Stimulated activated CD4-positive, alpha-beta T cell treated with anti-CD3 and anti-CD28 coated beads, Interleukin-15, amount 100 ng/mL, for 48 hours (primary cell): ENCODE measurements at regions not wholly inside any gene's neighbourhood (a gene's known extent, or its start where the extent isn't known, plus 50 kb on each side); places are given as distances from the start of the nearest gene placed in this dataset.
"Not testable (repeated sequence)": the region's sequence is repeated elsewhere in the genome, so short reads cannot be mapped to it uniquely, and the experiment has no call there.

Experiments used
- DNase-seq, 2 donors: peaks; one replicate each; pipeline ENCODE4 v3.0.0-alpha.2; 2020; ENCODE audit warnings: low read depth in 2 of 2

- no peak for DNase-seq
These were observed 303.0 kb upstream of the STAC start for GRCh38 chr3:36077320-36077719.

DNA sequence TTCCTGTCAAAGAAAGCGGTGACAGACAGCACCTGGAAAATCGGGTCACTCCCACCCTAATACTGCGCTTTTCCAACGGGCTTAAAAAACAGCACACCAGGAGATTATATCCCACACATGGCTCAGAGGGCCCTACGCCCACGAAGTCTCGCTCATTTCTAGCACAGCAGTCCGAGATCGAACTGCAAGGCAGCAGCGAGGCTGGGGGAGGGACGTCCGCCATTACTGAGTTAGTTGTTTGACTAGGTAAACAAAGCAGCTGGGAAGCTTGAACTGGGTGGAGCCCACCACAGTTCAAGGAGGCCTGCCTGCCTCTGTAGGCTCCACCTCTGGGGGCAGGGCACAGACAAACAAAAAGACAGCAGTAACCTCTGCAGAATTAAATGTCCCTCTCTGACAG is 297.3 kb upstream of the STAC start:
- DNase-seq: not testable (repeated sequence)

- DNase-seq: no peak
These were observed 285.1 kb upstream of the STAC start for GRCh38 chr3:36095238-36095637.

DNA sequence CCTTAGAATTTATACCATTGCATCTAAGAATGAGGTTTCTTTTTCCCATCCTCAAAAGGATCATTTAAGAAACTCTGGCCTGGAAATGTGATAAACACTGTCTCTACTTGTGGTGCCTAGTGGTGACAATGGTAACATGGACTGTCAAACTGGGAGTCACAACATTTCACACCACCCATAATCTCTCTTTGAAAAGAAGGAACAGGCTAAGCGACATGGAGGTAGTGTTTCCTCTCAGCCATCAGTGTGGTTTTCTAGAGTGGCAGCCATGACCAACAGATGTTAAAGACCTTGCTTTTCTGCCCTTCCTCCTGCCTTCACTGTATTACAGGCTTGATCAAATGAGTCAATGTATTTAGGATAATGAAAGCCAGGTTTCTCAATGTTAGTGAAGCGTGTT is 283.1 kb upstream of the STAC start:
- DNase-seq: no peak

GRCh38 chr3:36114353-36114752 is 266.0 kb upstream of the STAC start:
- DNase-seq: no peak

GRCh38 chr3:36124118-36124796 is 256.0 kb upstream of the STAC start:
- DNase-seq: no peak

GRCh38 chr3:36132214-36132613 is 248.1 kb upstream of the STAC start:
- no peak for DNase-seq

GRCh38 chr3:36135863-36136262 is 244.4 kb upstream of the STAC start:
- no peak for DNase-seq

DNA sequence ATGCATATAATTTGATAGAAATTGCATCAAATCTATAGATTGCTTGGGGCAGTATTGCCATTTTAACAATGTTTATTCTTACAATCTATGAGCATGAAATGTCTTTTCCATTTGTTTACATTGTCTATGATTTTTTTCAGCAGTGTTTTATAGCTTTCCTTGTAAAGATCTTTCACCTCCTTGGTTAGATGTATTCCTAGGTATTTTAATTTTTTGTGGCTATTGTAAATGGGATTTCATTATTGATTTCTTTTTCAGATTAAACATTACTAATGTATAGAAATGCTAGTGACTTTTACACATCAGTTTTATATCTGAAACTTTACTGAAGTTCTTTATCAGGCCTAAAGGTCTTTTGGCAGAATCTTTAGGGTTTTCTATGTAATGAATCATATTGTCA is 237.6 kb upstream of the STAC start:
- no peak for DNase-seq

DNA sequence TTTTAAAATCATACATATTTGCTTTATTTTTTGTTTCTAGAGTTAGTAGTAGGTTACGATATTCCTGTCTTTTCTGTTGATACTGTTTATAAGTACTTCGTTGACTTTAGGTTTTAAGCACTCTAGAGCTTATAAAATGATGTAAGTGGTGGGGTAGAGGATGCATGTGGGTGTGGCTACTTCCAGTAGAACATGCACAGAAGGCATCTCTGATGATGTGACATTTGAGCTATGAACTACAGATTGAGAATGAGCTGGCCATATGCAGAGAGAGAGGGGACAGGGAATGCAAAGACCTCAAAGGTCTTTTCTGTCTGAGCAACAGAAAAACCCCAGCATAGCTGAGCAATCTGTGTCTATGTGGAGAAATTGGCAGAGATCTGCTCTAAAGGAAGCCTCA is 233.9 kb upstream of the STAC start:
- no peak for DNase-seq

- DNase-seq: no peak
These were observed 232.3 kb upstream of the STAC start for GRCh38 chr3:36147934-36148558.

DNA sequence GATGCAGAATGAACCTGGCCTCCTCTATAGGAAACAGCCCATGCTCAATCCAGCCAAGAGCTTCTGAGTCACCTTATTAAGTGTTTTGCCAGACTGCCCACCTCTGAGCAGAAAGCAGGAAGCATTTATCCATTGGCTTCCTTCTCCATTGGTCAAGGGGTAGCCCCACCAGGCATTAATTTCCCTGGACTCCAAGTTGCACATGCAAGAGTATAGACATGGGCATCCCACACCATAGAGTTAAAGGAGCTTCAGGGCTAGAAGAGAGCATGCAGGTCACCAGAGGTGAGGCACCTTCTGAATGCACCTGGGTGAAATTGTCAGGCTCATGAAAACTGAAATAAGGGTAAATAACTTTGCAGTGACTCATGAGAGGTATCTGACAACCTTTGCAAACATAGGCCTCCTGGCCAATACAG is 230.8 kb upstream of the STAC start:
- DNase-seq: no peak

DNA sequence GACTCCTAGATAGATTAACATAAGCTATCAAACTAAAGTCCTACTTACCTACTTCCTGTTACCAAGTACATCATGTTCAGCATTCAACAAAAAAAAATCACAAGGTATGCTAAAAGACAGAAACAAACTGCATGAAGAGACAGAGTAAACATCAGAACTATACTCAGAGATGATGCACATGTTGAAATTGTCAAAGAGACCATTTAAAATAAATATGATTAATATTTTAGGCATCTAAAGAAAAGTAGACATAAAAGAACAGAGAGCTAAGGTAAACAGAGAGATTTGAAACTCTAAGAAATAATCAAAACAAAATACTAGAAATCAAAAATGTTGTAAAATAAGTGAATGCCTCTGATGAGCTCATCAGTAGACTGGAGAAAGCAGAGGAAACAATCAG is 224.8 kb upstream of the STAC start:
- no peak for DNase-seq

DNA sequence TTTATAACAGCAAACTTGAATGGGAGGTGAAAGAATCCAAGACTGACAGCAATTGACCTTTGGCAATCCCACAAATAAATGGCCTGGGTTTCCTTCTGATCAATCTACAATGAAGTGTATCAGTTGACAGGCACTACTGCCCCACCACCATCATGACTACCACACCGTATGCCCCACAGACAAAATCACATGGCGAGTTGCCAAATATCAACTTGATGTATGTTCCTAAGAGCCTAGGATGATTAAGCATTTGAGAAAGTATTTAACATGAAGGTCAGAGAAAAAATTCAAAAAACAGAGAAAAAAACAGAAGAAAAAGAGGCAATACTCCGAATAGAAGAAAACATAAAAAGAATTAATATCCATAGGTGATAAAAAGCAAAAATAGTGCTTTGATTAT is 215.9 kb upstream of the STAC start:
- DNase-seq: no peak

DNA sequence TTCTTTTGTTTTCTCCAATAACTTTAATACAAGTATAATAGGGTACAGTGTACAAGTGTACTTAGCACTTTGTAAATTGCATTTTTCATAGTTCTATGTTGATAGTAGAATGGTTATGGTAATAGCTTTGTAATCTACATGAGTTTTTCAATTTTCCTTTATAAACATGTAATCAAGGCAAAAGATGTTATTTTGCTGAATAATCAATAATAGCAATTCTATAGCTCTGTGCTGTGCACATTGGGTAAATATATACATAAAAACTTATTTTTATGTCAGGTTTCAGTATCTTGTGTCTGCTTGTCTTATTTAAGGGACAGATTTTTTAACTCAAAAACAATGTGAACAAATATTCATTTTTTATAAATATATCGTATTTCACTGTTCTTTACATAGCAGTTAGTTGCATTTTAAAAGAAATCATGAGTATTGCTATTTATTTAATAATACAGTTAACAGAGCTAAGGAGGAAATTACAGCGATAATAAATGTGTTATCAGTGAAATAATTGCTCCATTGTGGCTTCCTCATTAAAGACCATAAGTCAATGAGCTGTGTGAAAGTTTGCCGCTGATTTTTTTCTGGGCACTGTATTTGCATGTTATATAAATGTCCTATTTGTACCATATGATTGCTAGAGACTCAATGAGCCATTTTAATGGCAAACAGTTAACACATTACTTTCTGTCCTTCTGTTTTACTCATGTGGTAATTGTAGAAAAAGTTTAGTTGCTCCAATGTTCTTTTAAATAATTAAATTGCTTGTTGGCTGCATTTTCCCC is 214.6 kb upstream of the STAC start:
- no peak for DNase-seq

- DNase-seq: no peak
These were observed 213.8 kb upstream of the STAC start for GRCh38 chr3:36166477-36166876.

GRCh38 chr3:36172699-36173098 is 207.6 kb upstream of the STAC start:
- DNase-seq: no peak

- no peak for DNase-seq
These were observed 205.0 kb upstream of the STAC start for GRCh38 chr3:36175113-36175812.

DNA sequence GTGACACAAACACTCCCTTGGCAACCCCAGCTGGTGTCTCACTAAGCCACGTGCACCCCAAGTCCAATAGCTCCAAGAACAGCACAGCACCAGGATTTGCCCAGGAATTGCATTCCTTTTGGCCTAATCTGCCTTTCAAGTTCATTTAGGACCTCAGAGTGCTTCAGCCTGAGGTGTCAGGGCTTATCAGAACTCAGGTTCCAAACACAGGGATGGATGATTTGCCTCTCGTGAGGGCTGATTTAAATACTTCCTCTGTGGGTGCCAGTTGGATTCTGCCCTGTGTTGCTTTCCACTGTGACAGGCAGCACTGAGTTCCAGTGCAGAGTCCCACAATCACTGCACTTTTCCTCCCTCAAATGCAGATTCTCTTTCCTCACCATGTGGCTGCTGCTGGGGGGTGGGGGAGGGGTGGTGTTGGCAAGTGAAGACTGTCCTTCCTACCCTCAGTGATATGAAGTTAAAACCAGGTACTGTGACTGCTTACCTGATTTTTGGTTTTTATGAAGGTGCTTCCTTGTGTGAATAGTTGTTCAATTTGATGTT is 204.3 kb upstream of the STAC start:
- no peak for DNase-seq

DNA sequence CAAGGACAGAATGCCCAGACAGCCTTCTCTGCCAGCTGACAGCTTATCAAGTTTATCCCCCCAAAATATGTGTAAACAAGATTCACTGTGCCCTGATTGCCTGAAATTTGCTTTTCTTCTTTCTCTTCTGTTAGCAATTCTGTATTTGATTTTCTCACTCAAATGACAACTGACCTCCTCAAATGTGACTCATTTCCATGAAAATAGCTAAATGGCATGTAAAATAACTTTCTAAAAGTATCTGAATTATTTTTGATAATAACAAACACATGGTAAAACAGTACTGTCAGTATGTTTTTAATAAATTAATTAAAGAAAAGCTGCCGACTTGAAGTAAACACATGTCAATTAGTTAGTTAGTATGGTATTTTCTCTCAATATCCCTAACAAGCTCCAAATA is 202.3 kb upstream of the STAC start:
- no peak for DNase-seq

GRCh38 chr3:36182024-36182423 is 198.3 kb upstream of the STAC start:
- no peak for DNase-seq

- not testable (repeated sequence) for DNase-seq
These were observed 193.1 kb upstream of the STAC start for GRCh38 chr3:36187197-36187596.
